Natural killer cell (primary cell): ENCODE measurements at regions not wholly inside any gene's neighbourhood (a gene's known extent, or its start where the extent isn't known, plus 50 kb on each side); places are given as distances from the start of the nearest gene placed in this dataset.

ENCODE experiments used
- ATAC-seq, 3 donors: fragments of 150-1000 bp in 2 of 3; fragments of 200-7000 bp in 1 of 3; cut with Tn5 transposase; 1 replicate in 1 of 3; 2 replicates in 2 of 3; pipeline ENCODE4 v1.10.0; 2021; ENCODE audit warnings: mild to moderate bottlenecking in 2 of 3, moderate library complexity in 2 of 3
- DNase-seq, 2 donors: peaks; one replicate each; pipeline versions ENCODE4 v3.0.0 to v3.0.0-alpha.2; 2013 to 2021; ENCODE audit warnings: mixed read lengths in 1 of 2
- H3K27ac ChIP-seq: one replicate; pipeline ENCODE4 v1.5.1; 2013; ENCODE audit warnings: mild to moderate bottlenecking, low read length
- H3K27me3 ChIP-seq: one replicate; pipeline ENCODE4 v1.6.1; 2013; ENCODE audit warnings: low read length; ENCODE audit not compliant: control insufficient read depth, insufficient read depth
- H3K36me3 ChIP-seq: one replicate; pipeline ENCODE4 v1.6.1; 2013; ENCODE audit warnings: low read length; ENCODE audit not compliant: control insufficient read depth, insufficient read depth
- H3K4me1 ChIP-seq: one replicate; pipeline ENCODE4 v1.6.1; 2013; ENCODE audit warnings: low read length; ENCODE audit not compliant: control insufficient read depth, insufficient read depth
- H3K4me3 ChIP-seq: one replicate; pipeline ENCODE4 v1.5.1; 2013; ENCODE audit warnings: low read length
- H3K9me3 ChIP-seq: one replicate; pipeline ENCODE4 v1.6.1; 2013; ENCODE audit warnings: low read length; ENCODE audit not compliant: control insufficient read depth, insufficient read depth
- H3K27ac Mint-ChIP-seq, 2 donors: one replicate each; pipeline ENCODE4 v1.8.0; 2022; ENCODE audit warnings: mild to moderate bottlenecking in 2 of 2, mixed read lengths in 2 of 2, moderate library complexity in 1 of 2
- H3K27me3 Mint-ChIP-seq, 2 donors: one replicate each; pipeline ENCODE4 v1.8.0; 2022; ENCODE audit warnings: low read depth in 2 of 2, mixed read lengths in 2 of 2
- H3K36me3 Mint-ChIP-seq: one replicate; pipeline ENCODE4 v1.8.0; 2022; ENCODE audit warnings: mixed read lengths
- H3K4me1 Mint-ChIP-seq, 2 donors: one replicate each; pipeline ENCODE4 v1.8.0; 2022; ENCODE audit warnings: mixed read lengths in 2 of 2
- H3K4me3 Mint-ChIP-seq: one replicate; pipeline ENCODE4 v1.8.0; 2022; ENCODE audit warnings: mild to moderate bottlenecking, moderate library complexity, mixed read lengths
- H3K9me3 Mint-ChIP-seq, 2 donors: one replicate each; pipeline ENCODE4 v1.8.0; 2022; ENCODE audit warnings: mixed read lengths in 2 of 2
- WGBS: methylation state at CpG from one replicate; pipeline ENCODE4 v1.1.7; 2013; ENCODE audit warnings: missing lambda C conversion rate; ENCODE audit not compliant: insufficient coverage; 5-methylcytosine and 5-hydroxymethylcytosine counted together
- intact Hi-C: fragments of 100-400 bp; cut with micrococcal nuclease; formaldehyde crosslinking; loops from one replicate; pipeline ENCODE4 v1.14.2; 2022
- TF ChIP-seq, protein P1 (sequence below): fragments of 200-600 bp; IDR thresholded peaks from one replicate; pipeline ENCODE4 v1.8.0; 2022; ENCODE audit warnings: antibody characterized with exemption

DNA sequence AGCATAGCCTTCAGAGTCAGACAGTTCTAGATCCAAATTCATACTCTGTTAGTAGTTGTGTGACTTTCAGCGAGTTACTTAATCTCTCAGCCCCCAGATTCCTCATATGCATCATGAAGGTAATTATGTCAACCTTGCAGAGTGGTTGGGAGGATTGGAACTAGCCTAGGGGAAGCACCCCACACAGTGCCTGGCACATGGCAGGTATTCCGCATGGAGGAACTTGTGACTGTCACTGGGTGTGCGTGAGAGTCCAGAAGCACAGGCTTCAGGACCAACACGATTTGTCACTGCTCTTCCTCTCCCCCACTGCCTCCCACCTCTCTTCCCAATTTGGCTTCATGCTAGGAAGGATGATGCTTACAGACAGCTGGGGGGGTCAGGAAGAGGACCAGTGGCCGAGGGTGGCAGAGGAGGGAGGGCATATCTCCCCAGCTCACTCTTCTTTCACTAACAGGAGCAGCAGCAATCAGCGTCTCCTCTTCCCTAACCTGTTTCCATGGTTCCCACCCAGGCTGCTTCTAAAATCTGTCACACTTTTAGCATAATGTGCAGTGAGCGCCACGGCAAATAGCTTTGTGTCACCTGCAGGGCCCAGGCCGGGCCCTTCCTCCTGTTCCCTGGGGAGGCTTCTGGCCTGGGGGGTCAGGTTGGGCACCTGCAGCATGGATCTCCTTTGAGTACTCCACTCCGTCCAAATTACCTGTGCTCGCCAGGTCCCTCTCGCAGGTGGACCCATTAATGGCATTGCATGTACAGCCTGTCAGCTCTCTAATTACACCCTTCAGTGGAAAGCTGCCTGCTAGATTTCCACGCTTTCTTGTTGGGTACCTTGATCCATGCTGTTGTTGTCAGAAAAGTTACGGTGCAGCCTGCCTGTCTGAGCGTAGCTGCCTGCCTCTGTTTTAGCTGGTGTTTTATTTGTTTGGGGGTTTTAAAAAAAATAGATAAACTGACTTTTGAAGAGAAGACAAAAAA is 400.4 kb downstream of the NXPE2 start:
- intact Hi-C loops: no loop called here
- H3K27me3 ChIP-seq: no peaks in the 10 kb centered on the region
- TF ChIP-seq, protein P1, sequence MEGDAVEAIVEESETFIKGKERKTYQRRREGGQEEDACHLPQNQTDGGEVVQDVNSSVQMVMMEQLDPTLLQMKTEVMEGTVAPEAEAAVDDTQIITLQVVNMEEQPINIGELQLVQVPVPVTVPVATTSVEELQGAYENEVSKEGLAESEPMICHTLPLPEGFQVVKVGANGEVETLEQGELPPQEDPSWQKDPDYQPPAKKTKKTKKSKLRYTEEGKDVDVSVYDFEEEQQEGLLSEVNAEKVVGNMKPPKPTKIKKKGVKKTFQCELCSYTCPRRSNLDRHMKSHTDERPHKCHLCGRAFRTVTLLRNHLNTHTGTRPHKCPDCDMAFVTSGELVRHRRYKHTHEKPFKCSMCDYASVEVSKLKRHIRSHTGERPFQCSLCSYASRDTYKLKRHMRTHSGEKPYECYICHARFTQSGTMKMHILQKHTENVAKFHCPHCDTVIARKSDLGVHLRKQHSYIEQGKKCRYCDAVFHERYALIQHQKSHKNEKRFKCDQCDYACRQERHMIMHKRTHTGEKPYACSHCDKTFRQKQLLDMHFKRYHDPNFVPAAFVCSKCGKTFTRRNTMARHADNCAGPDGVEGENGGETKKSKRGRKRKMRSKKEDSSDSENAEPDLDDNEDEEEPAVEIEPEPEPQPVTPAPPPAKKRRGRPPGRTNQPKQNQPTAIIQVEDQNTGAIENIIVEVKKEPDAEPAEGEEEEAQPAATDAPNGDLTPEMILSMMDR: no peak
- H3K9me3 ChIP-seq: no peaks in the 10 kb centered on the region
- no peaks in the 10 kb centered on the region for H3K4me1 Mint-ChIP-seq
- H3K4me3 Mint-ChIP-seq: no peak overlapping the region
- no peaks in the 10 kb centered on the region for H3K4me1 ChIP-seq
- no peak overlapping the region for H3K27ac ChIP-seq
- H3K27ac Mint-ChIP-seq: no peak overlapping the region
- H3K36me3 Mint-ChIP-seq: no peaks in the 10 kb centered on the region
- DNase-seq (no peak), ATAC-seq (no peak)
- H3K27me3 Mint-ChIP-seq: peaks cover 3 to 13% of the 10 kb centered on the region in 2 donors
- no peak overlapping the region for H3K4me3 ChIP-seq
- no peaks in the 10 kb centered on the region for H3K36me3 ChIP-seq
- peaks cover 0 to under 1% of the 10 kb centered on the region in 2 donors for H3K9me3 Mint-ChIP-seq
- 84% methylated on average over 13 of the region's 15 CpGs for WGBS

DNA sequence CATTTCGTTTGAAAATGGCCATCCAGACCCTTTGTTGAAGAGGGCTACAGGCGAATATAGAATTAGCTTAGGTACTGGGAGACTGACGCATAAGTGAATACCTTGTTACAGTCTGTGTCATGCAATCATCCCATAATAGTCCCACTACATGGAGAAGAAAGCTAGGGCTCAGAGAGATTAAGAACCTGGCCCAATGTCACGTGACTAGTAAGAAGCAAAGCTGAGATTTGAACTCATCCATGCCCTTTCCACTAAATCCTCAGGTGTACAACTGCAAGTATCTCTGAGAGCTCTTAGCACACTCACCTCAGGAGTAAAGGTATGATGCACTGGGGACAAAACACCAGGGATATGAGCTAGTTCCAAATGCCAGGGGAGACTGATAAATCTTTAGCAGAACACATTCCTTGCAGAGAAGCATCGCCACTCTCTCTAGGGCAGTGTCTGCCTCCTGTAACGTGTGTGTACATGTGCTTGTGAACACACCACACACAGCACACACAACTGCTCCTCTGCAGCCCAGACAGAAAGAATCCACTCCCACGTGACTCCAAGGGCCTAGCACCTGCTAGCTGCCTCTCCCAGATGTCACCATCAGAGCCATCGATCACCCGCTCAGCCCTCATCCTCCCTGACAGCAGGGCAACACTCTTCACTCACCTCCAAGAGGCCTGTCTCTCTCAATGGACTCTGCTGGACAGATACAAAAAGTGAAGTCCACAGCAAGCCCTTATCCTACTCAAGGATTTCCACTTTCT is 402.8 kb downstream of the NXPE2 start:
- Histone ChIP-seq H3K27ac (no peak overlapping the region), H3K36me3 (no peaks in the 10 kb centered on the region), H3K4me3 (no peak overlapping the region), H3K4me1 (no peaks in the 10 kb centered on the region), H3K27me3 (no peaks in the 10 kb centered on the region), H3K9me3 (no peaks in the 10 kb centered on the region)
- no peaks in the 10 kb centered on the region for H3K36me3 Mint-ChIP-seq
- H3K4me3 Mint-ChIP-seq: no peak overlapping the region
- H3K27ac Mint-ChIP-seq: no peak overlapping the region
- no peak for DNase-seq
- no peak for ATAC-seq
- no peaks in the 10 kb centered on the region for H3K4me1 Mint-ChIP-seq
- H3K9me3 Mint-ChIP-seq: no peaks in the 10 kb centered on the region
- H3K27me3 Mint-ChIP-seq: peaks cover 5 to 13% of the 10 kb centered on the region in 2 donors
- WGBS: 67% methylated on average over 8 of the region's 9 CpGs
- intact Hi-C loops: no loop called here
- TF ChIP-seq, protein P1: no peak

DNA sequence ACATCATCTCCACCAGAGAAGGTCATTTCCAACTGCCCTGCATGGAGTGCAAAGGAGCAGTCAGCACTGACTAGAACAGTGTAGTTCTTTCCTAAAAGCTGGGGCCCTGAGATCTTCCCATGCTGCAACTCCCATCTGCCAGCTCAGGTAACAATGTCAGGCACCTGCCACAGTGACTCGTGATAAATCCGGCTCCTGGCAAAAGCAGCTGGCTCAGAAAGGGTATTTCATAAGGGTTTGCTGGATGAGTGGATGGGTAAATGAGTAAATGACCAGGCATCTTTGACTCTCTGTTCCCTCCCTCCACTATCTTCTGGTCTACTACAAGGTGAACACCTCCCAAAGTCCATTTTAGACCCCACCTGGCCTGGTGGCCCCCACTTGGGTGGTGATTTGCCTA is 403.6 kb downstream of the NXPE2 start:
- H3K4me1 Mint-ChIP-seq: no peaks in the 10 kb centered on the region
- DNase-seq: no peak
- ATAC-seq: no peak
- Histone ChIP-seq H3K4me3 (no peak overlapping the region), H3K27ac (no peak overlapping the region), H3K4me1 (no peaks in the 10 kb centered on the region), H3K27me3 (no peaks in the 10 kb centered on the region), H3K9me3 (no peaks in the 10 kb centered on the region), H3K36me3 (no peaks in the 10 kb centered on the region)
- H3K27ac Mint-ChIP-seq: no peak overlapping the region
- WGBS: 58% methylated on average over 2 of the region's 2 CpGs
- H3K36me3 Mint-ChIP-seq: no peaks in the 10 kb centered on the region
- H3K27me3 Mint-ChIP-seq: peaks cover 2 to 13% of the 10 kb centered on the region in 2 donors
- no peaks in the 10 kb centered on the region for H3K9me3 Mint-ChIP-seq
- TF ChIP-seq, protein P1: no peak
- intact Hi-C loops: no loop called here
- H3K4me3 Mint-ChIP-seq: no peak overlapping the region
